Naive thymus-derived CD4-positive, alpha-beta T cell (primary cell): ENCODE measurements at regions not wholly inside any gene's neighbourhood (a gene's known extent, or its start where the extent isn't known, plus 50 kb on each side); places are given as distances from the start of the nearest gene placed in this dataset.
"Not testable (repeated sequence)": the region's sequence is repeated elsewhere in the genome, so short reads cannot be mapped to it uniquely, and the experiment has no call there.

ENCODE experiments used
- ATAC-seq: fragments of 150-1000 bp; cut with Tn5 transposase; 2 replicates; pipeline ENCODE4 v1.10.0; 2021; ENCODE audit warnings: mild to moderate bottlenecking, moderate library complexity
- CTCF ChIA-PET: fragments of 350-600 bp; sonication (Branson Sonifier 250); formaldehyde crosslinking; loops from one replicate; lab custom pipeline; 2021; ENCODE audit warnings: antibody characterized with exemption; lab: Charles Lee
- POLR2A ChIA-PET: fragments of 350-600 bp; sonication (Branson Sonifier 250); formaldehyde crosslinking; loops from one replicate; lab custom pipeline; 2021; ENCODE audit warnings: antibody characterized with exemption, inconsistent platforms; lab: Charles Lee
- DNase-seq, 9 donors: peaks; one replicate each; pipeline versions ENCODE4 v3.0.0 to v3.0.0-alpha.2; 2020 to 2022; ENCODE audit warnings: mixed read lengths in 1 of 9
- H3K27ac ChIP-seq: one replicate; pipeline ENCODE4 v1.7.0; 2013; ENCODE audit warnings: mild to moderate bottlenecking, low read depth, low read length, moderate library complexity
- H3K27me3 ChIP-seq, 2 donors: one replicate each; pipeline ENCODE4 v1.7.0; 2013; ENCODE audit warnings: low read length in 2 of 2, mild to moderate bottlenecking in 2 of 2, moderate library complexity in 2 of 2; ENCODE audit not compliant: control insufficient read depth in 2 of 2, insufficient read depth in 2 of 2
- H3K36me3 ChIP-seq, 3 experiments: 1 replicate in 2 of 3; 2 replicates in 1 of 3; pipeline ENCODE4 v1.7.0; 2013; ENCODE audit warnings: low read length in 3 of 3, mild to moderate bottlenecking in 3 of 3, moderate library complexity in 1 of 3; ENCODE audit not compliant: insufficient read depth in 3 of 3, control insufficient read depth in 2 of 3
- H3K4me1 ChIP-seq, 2 donors: one replicate each; pipeline ENCODE4 v1.7.0; 2013; ENCODE audit warnings: low read length in 2 of 2, mild to moderate bottlenecking in 2 of 2, moderate library complexity in 1 of 2; ENCODE audit not compliant: control insufficient read depth in 2 of 2, insufficient read depth in 2 of 2
- H3K4me3 ChIP-seq: 2 replicates; pipeline ENCODE4 v1.7.0; 2013; ENCODE audit warnings: mild to moderate bottlenecking, low read length
- H3K9me3 ChIP-seq, 3 experiments: 1 replicate in 2 of 3; 2 replicates in 1 of 3; pipeline ENCODE4 v1.7.0; 2013; ENCODE audit warnings: low read length in 3 of 3; ENCODE audit not compliant: control insufficient read depth in 2 of 3
- H3K27ac Mint-ChIP-seq, 9 donors: one replicate each; pipeline ENCODE4 v1.8.0; 2020 to 2022; ENCODE audit warnings: mixed read lengths in 9 of 9, mild to moderate bottlenecking in 8 of 9, moderate library complexity in 5 of 9, inconsistent platforms in 2 of 9
- H3K27me3 Mint-ChIP-seq, 5 donors: one replicate each; pipeline ENCODE4 v1.8.0; 2021 to 2022; ENCODE audit warnings: mixed read lengths in 5 of 5, mild to moderate bottlenecking in 1 of 5
- H3K36me3 Mint-ChIP-seq, 5 donors: one replicate each; pipeline ENCODE4 v1.8.0; 2020 to 2022; ENCODE audit warnings: mixed read lengths in 5 of 5, mild to moderate bottlenecking in 3 of 5, inconsistent platforms in 1 of 5
- H3K4me1 Mint-ChIP-seq, 7 donors: one replicate each; pipeline ENCODE4 v1.8.0; 2020 to 2022; ENCODE audit warnings: mixed read lengths in 7 of 7, mild to moderate bottlenecking in 3 of 7, inconsistent platforms in 1 of 7
- H3K4me3 Mint-ChIP-seq, 10 donors: one replicate each; pipeline ENCODE4 v1.8.0; 2020 to 2022; ENCODE audit warnings: mild to moderate bottlenecking in 10 of 10, mixed read lengths in 10 of 10, moderate library complexity in 6 of 10, inconsistent platforms in 2 of 10
- H3K9me3 Mint-ChIP-seq, 11 donors: one replicate each; pipeline ENCODE4 v1.8.0; 2020 to 2022; ENCODE audit warnings: mixed read lengths in 11 of 11, mild to moderate bottlenecking in 4 of 11, inconsistent platforms in 1 of 11, moderate library complexity in 1 of 11
- intact Hi-C, 2 donors: fragments of 100-400 bp; cut with micrococcal nuclease; formaldehyde crosslinking; loops; one replicate each; pipeline ENCODE4 v1.15.1; 2023

DNA sequence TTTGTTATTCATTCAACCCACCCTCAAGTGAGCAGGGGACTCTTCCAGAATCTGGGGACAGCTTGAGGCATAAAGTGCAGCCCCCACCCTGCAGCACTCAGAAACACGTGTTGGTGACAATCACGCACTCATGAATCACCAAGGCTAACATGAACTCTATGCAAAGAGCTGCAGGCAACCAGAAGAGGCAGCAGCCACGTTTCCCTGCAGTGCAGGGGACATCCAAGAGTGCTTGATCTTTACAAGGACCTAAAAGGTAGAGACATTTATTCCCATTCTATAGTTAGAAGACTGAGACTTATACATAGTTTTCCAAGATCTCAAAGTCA lies 135.2 kb upstream of the GDF10 start:
- Histone ChIP-seq H3K9me3 (no peaks in the 10 kb centered on the region), H3K36me3 (no peaks in the 10 kb centered on the region), H3K4me3 (peak overlapping the region; percentile 71), H3K27me3 (no peaks in the 10 kb centered on the region), H3K4me1 (peaks cover 12 to 23% of the 10 kb centered on the region in 2 donors), H3K27ac (peak overlapping the region; percentile 77)
- Mint-ChIP-seq H3K4me1 (peaks cover 19 to 43% (median 28%) of the 10 kb centered on the region in 7 donors), H3K27me3 (peaks cover 0 to 3% (median 0%) of the 10 kb centered on the region in 5 donors), H3K36me3 (peaks cover 0 to 3% (median 0%) of the 10 kb centered on the region in 5 donors), H3K27ac (peak overlapping the region in 8 of 9 donors; percentile 96 to 100 (median 99)), H3K9me3 (peaks cover 0 to 7% (median 0%) of the 10 kb centered on the region in 11 donors), H3K4me3 (peak overlapping the region in 8 of 10 donors; percentile 79 to 93 (median 92))
- ATAC-seq (no peak), DNase-seq (no peak)
- intact Hi-C loops, result loop anchor here (1.0 to 10.0 kb wide), 7 partner anchors 42 to 137 kb away; partner anchors contain the start of gene GDF10 (in 1 of the 2)
- POLR2A ChIA-PET, result interaction anchor here (1.3 to 3.6 kb wide), 3 partner anchors 43 to 95 kb away, joined by 4 to 22 read pairs (median 9); no protein-coding TSS in a partner anchor
- CTCF ChIA-PET, result no interaction called here

GRCh38 chr10:47165168-47165710 lies 134.8 kb upstream of the GDF10 start:
- Histone ChIP-seq H3K27ac (peak overlapping the region; percentile 77), H3K9me3 (no peaks in the 10 kb centered on the region), H3K27me3 (no peaks in the 10 kb centered on the region), H3K4me1 (peaks cover 12 to 23% of the 10 kb centered on the region in 2 donors), H3K4me3 (peak overlapping the region; percentile 71), H3K36me3 (no peaks in the 10 kb centered on the region)
- ChIA-PET POLR2A (interaction anchor here (0.9 to 3.6 kb wide), 11 partner anchors 8 to 146 kb away, joined by 3 to 22 read pairs (median 7); no protein-coding TSS in a partner anchor), CTCF (interaction anchor here (0.7 to 3.2 kb wide), 6 partner anchors 22 to 147 kb away, joined by 3 to 26 read pairs (median 6); no protein-coding TSS in a partner anchor)
- Mint-ChIP-seq H3K27ac (peak overlapping the region; percentile 84 to 100 (median 99)), H3K4me3 (peak overlapping the region; percentile 79 to 93 (median 92)), H3K36me3 (peaks cover 0 to 3% (median 0%) of the 10 kb centered on the region in 5 donors), H3K4me1 (peaks cover 19 to 43% (median 28%) of the 10 kb centered on the region in 7 donors), H3K9me3 (peaks cover 0 to 11% (median 0%) of the 10 kb centered on the region in 11 donors), H3K27me3 (peaks cover 0 to 5% (median 0%) of the 10 kb centered on the region in 5 donors)
- ATAC-seq (peak; percentile 63), DNase-seq (peak in 1 of 9 donors; percentile 20)
- intact Hi-C loops, result loop anchor here (1.0 to 10.0 kb wide), 7 partner anchors 41 to 138 kb away; partner anchors contain the start of gene GDF10 (in 1 of the 2)

GRCh38 chr10:47165711-47166404 lies 134.1 kb upstream of the GDF10 start:
- Mint-ChIP-seq H3K27me3 (peaks cover 0 to 9% (median 0%) of the 10 kb centered on the region in 5 donors), H3K36me3 (peaks cover 0 to 3% (median 0%) of the 10 kb centered on the region in 5 donors), H3K4me1 (peaks cover 19 to 43% (median 28%) of the 10 kb centered on the region in 7 donors), H3K4me3 (peak overlapping the region; percentile 79 to 93 (median 92)), H3K27ac (peak overlapping the region; percentile 84 to 100 (median 99)), H3K9me3 (peaks cover 0 to 16% (median under 1%) of the 10 kb centered on the region in 11 donors)
- peak overlapping the region; percentile 77 for H3K27ac ChIP-seq
- peaks cover 12 to 23% of the 10 kb centered on the region in 2 donors for H3K4me1 ChIP-seq
- ChIA-PET CTCF (interaction anchor here (0.7 to 3.2 kb wide), 7 partner anchors 22 to 146 kb away, joined by 3 to 26 read pairs (median 5); no protein-coding TSS in a partner anchor), POLR2A (interaction anchor here (0.8 to 3.6 kb wide), 17 partner anchors 8 to 146 kb away, joined by 3 to 22 read pairs (median 4); no protein-coding TSS in a partner anchor)
- intact Hi-C loops, result loop anchor here (1.0 to 10.0 kb wide), 8 partner anchors 40 to 145 kb away; partner anchors contain the start of gene GDF10 (in 1 of the 2)
- peak overlapping the region; percentile 71 for H3K4me3 ChIP-seq
- no peaks in the 10 kb centered on the region for H3K36me3 ChIP-seq
- DNase-seq (peak; percentile 41 to 80 (median 68)), ATAC-seq (peak; percentile 82)
- no peaks in the 10 kb centered on the region for H3K27me3 ChIP-seq
- no peaks in the 10 kb centered on the region for H3K9me3 ChIP-seq

DNA sequence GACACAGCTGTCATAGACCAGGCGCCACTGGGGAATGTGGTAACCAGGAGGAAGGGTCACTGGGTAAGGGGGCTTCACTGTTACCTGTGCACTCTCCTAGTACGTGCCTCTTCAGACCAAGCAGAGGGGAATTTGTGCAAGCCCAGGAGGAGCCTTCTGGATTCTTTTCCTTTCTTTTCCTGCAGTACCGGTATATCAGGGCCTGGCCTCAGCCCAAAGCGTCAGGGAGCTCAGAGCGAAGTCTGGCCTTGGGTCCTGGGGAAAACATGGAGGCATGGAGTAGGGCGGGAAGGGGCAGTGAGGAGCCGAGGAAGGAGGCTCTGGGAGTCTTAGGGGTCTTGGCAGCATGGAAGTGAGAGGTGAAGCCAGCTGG lies 133.6 kb upstream of the GDF10 start:
- no peak for DNase-seq
- H3K27me3 Mint-ChIP-seq, result peaks cover 0 to 10% (median 0%) of the 10 kb centered on the region in 5 donors
- H3K4me1 Mint-ChIP-seq, result peaks cover 17 to 43% (median 28%) of the 10 kb centered on the region in 7 donors
- Histone ChIP-seq H3K9me3 (no peaks in the 10 kb centered on the region), H3K4me3 (peak overlapping the region; percentile 71), H3K27me3 (no peaks in the 10 kb centered on the region), H3K36me3 (no peaks in the 10 kb centered on the region), H3K4me1 (peaks cover 12 to 23% of the 10 kb centered on the region in 2 donors), H3K27ac (peak overlapping the region; percentile 77)
- H3K4me3 Mint-ChIP-seq, result peak overlapping the region in 9 of 10 donors; percentile 32 to 93 (median 91)
- H3K36me3 Mint-ChIP-seq, result peaks cover 0 to 3% (median 0%) of the 10 kb centered on the region in 5 donors
- H3K27ac Mint-ChIP-seq, result peak overlapping the region; percentile 39 to 100 (median 99)
- intact Hi-C loops, result loop anchor here (1.0 to 10.0 kb wide), 3 partner anchors 122 to 145 kb away; no protein-coding TSS in a partner anchor
- peaks cover 0 to 16% (median 1%) of the 10 kb centered on the region in 11 donors for H3K9me3 Mint-ChIP-seq
- POLR2A ChIA-PET, result interaction anchor here (0.8 to 3.6 kb wide), 17 partner anchors 9 to 145 kb away, joined by 3 to 22 read pairs (median 4); no protein-coding TSS in a partner anchor
- CTCF ChIA-PET, result interaction anchor here (1.1 to 3.2 kb wide), 6 partner anchors 41 to 145 kb away, joined by 4 to 26 read pairs (median 6); no protein-coding TSS in a partner anchor
- no peak for ATAC-seq

DNA sequence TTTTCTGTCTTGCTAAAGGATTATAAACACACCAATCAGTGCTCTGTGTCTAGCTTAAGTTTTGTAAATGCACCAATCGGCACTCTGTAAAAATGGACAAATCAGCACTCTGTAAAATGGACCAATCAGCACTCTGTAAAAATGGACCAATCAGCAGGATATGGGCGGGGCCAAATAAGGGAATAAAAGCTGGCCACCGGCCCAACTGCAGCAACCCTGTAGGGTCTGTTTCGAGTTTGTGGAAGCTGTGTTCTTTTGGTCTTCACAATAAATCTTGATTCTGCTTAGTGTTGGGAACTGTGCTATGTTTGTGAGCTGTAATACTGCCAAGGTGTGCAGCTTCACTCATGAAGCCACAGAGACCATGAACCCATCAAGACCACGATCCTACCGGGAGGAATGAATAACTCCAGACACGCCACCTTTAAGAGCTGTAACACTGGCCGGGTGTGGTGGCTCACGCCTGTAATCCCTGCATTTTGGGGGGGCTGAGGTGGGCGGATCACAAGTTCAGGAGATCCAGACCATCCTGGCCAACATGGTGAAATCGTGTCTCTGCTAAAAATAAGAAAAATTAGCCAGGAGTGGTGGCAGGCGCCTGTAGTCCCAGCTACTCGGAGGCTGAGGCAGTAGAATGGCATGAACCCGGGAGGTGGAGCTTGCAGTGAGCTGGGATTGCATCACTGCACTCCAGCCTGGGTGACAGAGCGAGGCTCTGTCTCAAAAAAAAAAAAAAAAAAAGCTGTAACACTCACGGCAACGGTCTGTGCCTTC lies 133.0 kb upstream of the GDF10 start:
- H3K4me1 Mint-ChIP-seq, result peaks cover 17 to 43% (median 28%) of the 10 kb centered on the region in 7 donors
- not testable (repeated sequence) for H3K36me3 ChIP-seq, H3K36me3 Mint-ChIP-seq, H3K9me3 ChIP-seq, H3K27me3 Mint-ChIP-seq, H3K27ac ChIP-seq, H3K4me3 ChIP-seq, DNase-seq, ATAC-seq, H3K27me3 ChIP-seq
- H3K4me3 Mint-ChIP-seq, result peak overlapping the region in 9 of 10 donors; percentile 3 to 92 (median 79)
- peak overlapping the region; percentile 39 to 100 (median 99) for H3K27ac Mint-ChIP-seq
- intact Hi-C loops, result loop anchor here (1.0 to 10.0 kb wide), 3 partner anchors 122 to 144 kb away; no protein-coding TSS in a partner anchor
- POLR2A ChIA-PET, result interaction anchor here (0.8 to 3.6 kb wide), 13 partner anchors 9 to 145 kb away, joined by 3 to 22 read pairs (median 5); no protein-coding TSS in a partner anchor
- peaks cover 12 to 23% of the 10 kb centered on the region in 2 donors for H3K4me1 ChIP-seq
- CTCF ChIA-PET, result interaction anchor here (1.4 to 3.2 kb wide), 5 partner anchors 41 to 145 kb away, joined by 4 to 26 read pairs (median 6); no protein-coding TSS in a partner anchor
- H3K9me3 Mint-ChIP-seq, result peaks cover 0 to 20% (median 1%) of the 10 kb centered on the region in 11 donors
